ENCODE measurements at regions not wholly inside any gene's neighbourhood (a gene's known extent, or its start where the extent isn't known, plus 50 kb on each side); places are given as distances from the start of the nearest gene placed in this dataset.

DNA sequence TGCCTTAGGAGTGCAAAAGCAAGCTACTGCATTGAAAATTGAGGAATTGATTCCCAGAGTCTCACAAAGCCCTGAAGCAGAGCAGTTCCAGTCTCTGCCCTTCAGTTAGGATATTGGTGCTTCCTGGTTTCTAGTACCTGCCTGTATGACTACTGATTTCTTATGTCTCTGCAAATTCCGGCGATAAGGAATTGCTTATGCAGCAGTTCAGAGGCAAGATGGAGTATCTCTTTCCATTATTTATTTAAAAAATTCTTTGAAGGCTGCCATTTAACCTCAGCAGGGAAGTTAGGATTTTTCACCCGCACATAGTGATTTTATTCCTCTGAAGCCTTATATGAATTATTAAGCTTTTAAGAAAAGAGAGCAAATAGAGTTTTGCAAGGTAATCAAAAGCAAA, 184.9 kb upstream of the SSTR1 start:
- CTCF ChIA-PET, result interaction anchor here (1.2 kb wide), 1 partner anchor 176 kb away, joined by 3 read pairs; no protein-coding TSS in a partner anchor
- TF ChIP-seq, protein P1, sequence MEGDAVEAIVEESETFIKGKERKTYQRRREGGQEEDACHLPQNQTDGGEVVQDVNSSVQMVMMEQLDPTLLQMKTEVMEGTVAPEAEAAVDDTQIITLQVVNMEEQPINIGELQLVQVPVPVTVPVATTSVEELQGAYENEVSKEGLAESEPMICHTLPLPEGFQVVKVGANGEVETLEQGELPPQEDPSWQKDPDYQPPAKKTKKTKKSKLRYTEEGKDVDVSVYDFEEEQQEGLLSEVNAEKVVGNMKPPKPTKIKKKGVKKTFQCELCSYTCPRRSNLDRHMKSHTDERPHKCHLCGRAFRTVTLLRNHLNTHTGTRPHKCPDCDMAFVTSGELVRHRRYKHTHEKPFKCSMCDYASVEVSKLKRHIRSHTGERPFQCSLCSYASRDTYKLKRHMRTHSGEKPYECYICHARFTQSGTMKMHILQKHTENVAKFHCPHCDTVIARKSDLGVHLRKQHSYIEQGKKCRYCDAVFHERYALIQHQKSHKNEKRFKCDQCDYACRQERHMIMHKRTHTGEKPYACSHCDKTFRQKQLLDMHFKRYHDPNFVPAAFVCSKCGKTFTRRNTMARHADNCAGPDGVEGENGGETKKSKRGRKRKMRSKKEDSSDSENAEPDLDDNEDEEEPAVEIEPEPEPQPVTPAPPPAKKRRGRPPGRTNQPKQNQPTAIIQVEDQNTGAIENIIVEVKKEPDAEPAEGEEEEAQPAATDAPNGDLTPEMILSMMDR (IDR thresholded peaks at IDR 0.05; ENCODE audit: unreplicated experiment), result no peak
- H3K36me3 Mint-ChIP-seq (ENCODE audit: insufficient read depth, unreplicated experiment), result no peaks in the 10 kb centered on the region
- intact Hi-C loops (cut with micrococcal nuclease), result no loop called here
- no peak overlapping the region for H3K4me3 Mint-ChIP-seq (ENCODE audit: unreplicated experiment)
- no peak for DNase-seq (ENCODE audit: unreplicated experiment)
- no peaks in the 10 kb centered on the region for H3K27me3 Mint-ChIP-seq (ENCODE audit: insufficient read depth, unreplicated experiment)
- no peaks in the 10 kb centered on the region for H3K4me1 Mint-ChIP-seq (ENCODE audit: insufficient read depth, unreplicated experiment)
- no peak overlapping the region for H3K27ac Mint-ChIP-seq (ENCODE audit: low read depth, unreplicated experiment)
- POLR2A ChIA-PET, result interaction anchor here (0.7 kb wide), 1 partner anchor 95 kb away, joined by 6 read pairs; no protein-coding TSS in a partner anchor
- peaks cover 9% of the 10 kb centered on the region for H3K9me3 Mint-ChIP-seq (ENCODE audit: unreplicated experiment)
- BruUV-seq (replicated peaks), result no TSS peak

DNA sequence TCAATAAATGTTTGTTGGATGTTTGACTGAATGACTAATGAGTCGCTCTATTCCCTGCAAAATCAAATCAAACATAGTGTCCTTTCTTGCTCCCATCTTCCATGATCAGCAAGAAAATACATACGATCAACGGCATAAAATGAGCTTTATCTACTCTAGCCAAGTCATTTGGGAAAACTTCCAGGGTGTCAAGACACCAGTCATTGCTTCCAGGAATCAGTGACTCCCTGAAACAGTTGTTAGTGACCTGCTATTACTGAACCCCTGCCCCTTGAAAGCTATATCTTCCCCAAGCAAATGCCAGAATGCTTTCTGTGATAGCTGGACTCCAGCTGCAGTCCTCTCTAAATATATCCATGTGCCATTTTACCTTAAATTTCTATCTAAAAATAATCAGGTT, 169.5 kb upstream of the SSTR1 start:
- H3K27ac Mint-ChIP-seq (ENCODE audit: low read depth, unreplicated experiment), result no peak overlapping the region
- TF ChIP-seq, protein P1 (IDR thresholded peaks at IDR 0.05; ENCODE audit: unreplicated experiment), result no peak
- H3K36me3 Mint-ChIP-seq (ENCODE audit: insufficient read depth, unreplicated experiment), result no peaks in the 10 kb centered on the region
- BruUV-seq (replicated peaks), result no TSS peak
- POLR2A ChIA-PET, result interaction anchor here (1.1 kb wide), 1 partner anchor 12 kb away, joined by 3 read pairs; no protein-coding TSS in a partner anchor
- no peaks in the 10 kb centered on the region for H3K9me3 Mint-ChIP-seq (ENCODE audit: unreplicated experiment)
- H3K4me1 Mint-ChIP-seq (ENCODE audit: insufficient read depth, unreplicated experiment), result peaks cover 4% of the 10 kb centered on the region
- DNase-seq (ENCODE audit: unreplicated experiment), result no peak
- intact Hi-C loops (cut with micrococcal nuclease), result no loop called here
- no peak overlapping the region for H3K4me3 Mint-ChIP-seq (ENCODE audit: unreplicated experiment)
- CTCF ChIA-PET, result interaction anchor here (0.6 to 1.1 kb wide), 4 partner anchors 18 to 128 kb away, joined by 3 read pairs; no protein-coding TSS in a partner anchor
- H3K27me3 Mint-ChIP-seq (ENCODE audit: insufficient read depth, unreplicated experiment), result no peaks in the 10 kb centered on the region

DNA sequence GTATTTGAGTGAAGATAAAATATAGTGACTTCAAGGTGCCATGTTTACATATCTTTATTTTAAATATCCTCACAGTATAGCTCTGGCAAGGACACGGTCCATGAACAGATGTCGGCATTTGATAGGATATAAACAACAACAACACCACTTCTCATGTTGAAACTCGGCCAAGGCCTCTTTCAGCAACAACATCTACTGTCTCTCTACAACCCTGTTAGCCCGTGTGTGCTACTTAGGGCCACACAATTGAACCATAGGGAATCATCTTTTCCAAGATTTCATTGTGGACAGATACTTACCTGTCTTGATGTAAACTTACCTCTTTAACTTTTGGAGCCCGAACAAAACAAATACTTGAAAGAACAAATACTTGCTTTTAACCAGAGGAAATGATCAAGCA, 168.7 kb upstream of the SSTR1 start:
- no peak for DNase-seq (ENCODE audit: unreplicated experiment)
- Mint-ChIP-seq H3K36me3 (ENCODE audit: insufficient read depth, unreplicated experiment) (no peaks in the 10 kb centered on the region), H3K27ac (ENCODE audit: low read depth, unreplicated experiment) (no peak overlapping the region), H3K4me3 (ENCODE audit: unreplicated experiment) (no peak overlapping the region), H3K9me3 (ENCODE audit: unreplicated experiment) (no peaks in the 10 kb centered on the region), H3K27me3 (ENCODE audit: insufficient read depth, unreplicated experiment) (no peaks in the 10 kb centered on the region), H3K4me1 (ENCODE audit: insufficient read depth, unreplicated experiment) (peaks cover 4% of the 10 kb centered on the region)
- no TSS peak for BruUV-seq (replicated peaks)
- TF ChIP-seq, protein P1 (IDR thresholded peaks at IDR 0.05; ENCODE audit: unreplicated experiment), result no peak
- ChIA-PET CTCF (interaction anchor here (0.6 to 1.1 kb wide), 3 partner anchors 74 to 128 kb away, joined by 3 read pairs; no protein-coding TSS in a partner anchor), POLR2A (interaction anchor here (1.1 kb wide), 1 partner anchor 11 kb away, joined by 3 read pairs; no protein-coding TSS in a partner anchor)
- intact Hi-C loops (cut with micrococcal nuclease), result no loop called here

DNA sequence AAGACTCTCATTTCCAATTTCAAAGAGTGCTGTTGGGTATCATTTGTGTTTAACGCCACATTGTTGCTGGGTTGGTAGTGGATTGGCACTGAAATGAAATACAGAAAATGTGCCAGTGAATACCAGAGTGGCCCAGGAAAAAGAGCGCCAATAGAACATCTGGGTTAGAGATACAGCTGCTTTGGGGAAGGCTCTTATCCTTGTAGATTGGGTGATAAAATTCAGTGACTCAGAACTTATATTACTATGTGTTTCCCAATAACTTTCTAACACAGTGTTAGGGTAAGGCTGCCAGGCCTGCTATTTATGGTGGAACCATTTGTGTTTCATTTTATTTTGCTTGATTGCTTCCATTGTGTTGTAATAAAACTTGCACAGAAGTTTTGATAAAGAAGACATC, 168.2 kb upstream of the SSTR1 start:
- TF ChIP-seq, protein P1 (IDR thresholded peaks at IDR 0.05; ENCODE audit: unreplicated experiment), result no peak
- no peaks in the 10 kb centered on the region for H3K9me3 Mint-ChIP-seq (ENCODE audit: unreplicated experiment)
- H3K36me3 Mint-ChIP-seq (ENCODE audit: insufficient read depth, unreplicated experiment), result no peaks in the 10 kb centered on the region
- no peak overlapping the region for H3K4me3 Mint-ChIP-seq (ENCODE audit: unreplicated experiment)
- H3K4me1 Mint-ChIP-seq (ENCODE audit: insufficient read depth, unreplicated experiment), result peaks cover 4% of the 10 kb centered on the region
- ChIA-PET CTCF (no interaction called here), POLR2A (no interaction called here)
- intact Hi-C loops (cut with micrococcal nuclease), result no loop called here
- H3K27me3 Mint-ChIP-seq (ENCODE audit: insufficient read depth, unreplicated experiment), result no peaks in the 10 kb centered on the region
- DNase-seq (ENCODE audit: unreplicated experiment), result no peak
- no peak overlapping the region for H3K27ac Mint-ChIP-seq (ENCODE audit: low read depth, unreplicated experiment)
- no TSS peak for BruUV-seq (replicated peaks)
